Esophagus squamous epithelium (tissue), 4 donors: ENCODE measurements at regions not wholly inside any gene's neighbourhood (a gene's known extent, or its start where the extent isn't known, plus 50 kb on each side); places are given as distances from the start of the nearest gene placed in this dataset.

Source experiments
- CTCF ChIP-seq, 6 experiments: fragments of 450-650 bp in 4 of 6; fragments of 200-600 bp in 2 of 6; sonication (generic) in 2 of 6; IDR thresholded peaks; one replicate each; pipeline ENCODE4 v1.5.1; 2016 to 2019; ENCODE audit warnings: antibody characterized with exemption in 6 of 6, mild to moderate bottlenecking in 4 of 6, moderate library complexity in 4 of 6
- POLR2A ChIP-seq, 4 donors: fragments of 450-650 bp; IDR thresholded peaks; one replicate each; pipeline ENCODE4 v1.6.1; 2017; ENCODE audit warnings: antibody characterized with exemption in 4 of 4, mild to moderate bottlenecking in 4 of 4, moderate library complexity in 3 of 4

GRCh38 chr13:79782541-79783205 lies 301.7 kb downstream of the NDFIP2 start:
- TF ChIP-seq CTCF (IDR thresholded peaks at IDR 0.05) (no peak), POLR2A (IDR thresholded peaks at IDR 0.05) (no peak)
